H9 (cell line): ENCODE measurements at regions not wholly inside any gene's neighbourhood (a gene's known extent, or its start where the extent isn't known, plus 50 kb on each side); places are given as distances from the start of the nearest gene placed in this dataset.

Experiments used
- DNase-seq: peaks from one replicate; pipeline ENCODE4 v3.0.0-alpha.2; 2017
- H2AFZ ChIP-seq: one replicate; pipeline ENCODE4 v1.6.1; 2013; ENCODE audit warnings: mild to moderate bottlenecking, low read length, control low read depth, moderate library complexity
- H2AK5ac ChIP-seq: 2 replicates; pipeline ENCODE4 v1.6.1; 2013; ENCODE audit warnings: low read length, control low read depth, mixed read lengths; ENCODE audit not compliant: insufficient read length
- H2BK120ac ChIP-seq: one replicate; pipeline ENCODE4 v1.6.1; 2013; ENCODE audit warnings: low read depth, mild to moderate bottlenecking, low read length, control low read depth, inconsistent platforms; ENCODE audit not compliant: poor library complexity, severe bottlenecking
- H2BK12ac ChIP-seq: 2 replicates; pipeline ENCODE4 v1.6.1; 2013; ENCODE audit warnings: low read length, control low read depth, mixed read lengths, low read depth; ENCODE audit not compliant: insufficient read length
- H2BK15ac ChIP-seq: 2 replicates; pipeline ENCODE4 v1.6.1; 2013; ENCODE audit warnings: low read depth, low read length, control low read depth
- H2BK20ac ChIP-seq: one replicate; pipeline ENCODE4 v1.6.1; 2013; ENCODE audit warnings: low read depth, mild to moderate bottlenecking, low read length, control low read depth, inconsistent platforms; ENCODE audit not compliant: poor library complexity, severe bottlenecking
- H2BK5ac ChIP-seq: 2 replicates; pipeline ENCODE4 v1.6.1; 2013; ENCODE audit warnings: low read length, control low read depth, mixed read lengths; ENCODE audit not compliant: insufficient read length
- H3K14ac ChIP-seq: 2 replicates; pipeline ENCODE4 v1.6.1; 2013; ENCODE audit warnings: low read length, control low read depth; ENCODE audit not compliant: insufficient read depth
- H3K18ac ChIP-seq: 2 replicates; pipeline ENCODE4 v1.6.1; 2013; ENCODE audit warnings: low read depth, mild to moderate bottlenecking, mixed read lengths, low read length, control low read depth; ENCODE audit not compliant: insufficient read length
- H3K23ac ChIP-seq: 2 replicates; pipeline ENCODE4 v1.6.1; 2013; ENCODE audit warnings: low read length, control low read depth, mixed read lengths, low read depth; ENCODE audit not compliant: insufficient read length
- H3K23me2 ChIP-seq: 2 replicates; pipeline ENCODE4 v1.6.1; 2013; ENCODE audit warnings: low read depth, mild to moderate bottlenecking, mixed read lengths, low read length, control low read depth; ENCODE audit not compliant: insufficient read length, poor library complexity, severe bottlenecking
- H3K27ac ChIP-seq: 2 replicates; pipeline ENCODE4 v1.5.1; 2013; ENCODE audit warnings: low read length, control low read depth, mixed read lengths, low read depth; ENCODE audit not compliant: insufficient read length
- H3K27me3 ChIP-seq: 2 replicates; pipeline ENCODE4 v1.6.1; 2013; ENCODE audit warnings: low read length, control low read depth, inconsistent platforms; ENCODE audit not compliant: insufficient read depth
- H3K4ac ChIP-seq: 2 replicates; pipeline ENCODE4 v1.6.1; 2013; ENCODE audit warnings: low read depth, mild to moderate bottlenecking, control low read depth, inconsistent platforms, low read length, moderate library complexity
- H3K4me1 ChIP-seq: 2 replicates; pipeline ENCODE4 v1.6.1; 2013; ENCODE audit warnings: low read length, control low read depth, inconsistent platforms; ENCODE audit not compliant: insufficient read depth
- H3K4me2 ChIP-seq: 2 replicates; pipeline ENCODE4 v1.6.1; 2013; ENCODE audit warnings: low read length, control low read depth, mixed read lengths; ENCODE audit not compliant: insufficient read length, insufficient read depth
- H3K56ac ChIP-seq: 2 replicates; pipeline ENCODE4 v1.6.1; 2013; ENCODE audit warnings: low read depth, mild to moderate bottlenecking, mixed read lengths, low read length, control low read depth; ENCODE audit not compliant: insufficient read length
- H3K79me1 ChIP-seq: 2 replicates; pipeline ENCODE4 v1.6.1; 2013; ENCODE audit warnings: low read depth, mild to moderate bottlenecking, moderate library complexity, low read length, control low read depth, inconsistent platforms; ENCODE audit not compliant: insufficient read depth, poor library complexity, severe bottlenecking
- H3K79me2 ChIP-seq: 2 replicates; pipeline ENCODE4 v1.6.1; 2013; ENCODE audit warnings: low read length, control low read depth, inconsistent platforms; ENCODE audit not compliant: insufficient read depth
- H3K9ac ChIP-seq: 2 replicates; pipeline ENCODE4 v1.6.1; 2013; ENCODE audit warnings: low read length, control low read depth, mixed read lengths; ENCODE audit not compliant: insufficient read length; ENCODE audit errors: extremely low read depth
- H3K9me3 ChIP-seq: one replicate; pipeline ENCODE4 v1.6.1; 2013; ENCODE audit warnings: low read depth, low read length, inconsistent platforms; ENCODE audit not compliant: control insufficient read depth
- H3T11ph ChIP-seq: one replicate; pipeline ENCODE4 v1.6.1; 2013; ENCODE audit warnings: mild to moderate bottlenecking, low read length, control low read depth, inconsistent platforms
- H4K20me1 ChIP-seq: one replicate; pipeline ENCODE4 v1.6.1; 2013; ENCODE audit not compliant: control insufficient read depth, insufficient read length, insufficient read depth
- H4K5ac ChIP-seq: 2 replicates; pipeline ENCODE4 v1.6.1; 2013; ENCODE audit warnings: low read depth, mild to moderate bottlenecking, mixed read lengths, low read length, control low read depth; ENCODE audit not compliant: insufficient read length
- H4K8ac ChIP-seq: replicated peaks from 2 replicates; pipeline ENCODE4 v1.6.1; 2013; ENCODE audit warnings: low read length, control low read depth, mixed read lengths, low read depth; ENCODE audit not compliant: insufficient read length
- H4K91ac ChIP-seq: 2 replicates; pipeline ENCODE4 v1.6.1; 2013; ENCODE audit warnings: low read depth, mild to moderate bottlenecking, moderate library complexity, mixed read lengths, low read length, control low read depth; ENCODE audit not compliant: insufficient read length
- H3K27ac Mint-ChIP-seq, 3 experiments: 2 replicates in 2 of 3; 3 replicates in 1 of 3; pipeline ENCODE4 v1.8.0; 2020 to 2021; ENCODE audit warnings: mixed read lengths in 3 of 3, mild to moderate bottlenecking in 1 of 3, moderate library complexity in 1 of 3
- H3K27me3 Mint-ChIP-seq: 2 replicates; pipeline ENCODE4 v1.8.0; 2021; ENCODE audit warnings: low read depth, mild to moderate bottlenecking, moderate library complexity, mixed read lengths
- H3K36me3 Mint-ChIP-seq, 3 experiments: 2 replicates in 2 of 3; 3 replicates in 1 of 3; pipeline ENCODE4 v1.8.0; 2020 to 2021; ENCODE audit warnings: low read depth in 3 of 3, mixed read lengths in 3 of 3; ENCODE audit not compliant: insufficient read depth in 1 of 3
- H3K4me1 Mint-ChIP-seq, 2 experiments: 2 replicates each; pipeline ENCODE4 v1.8.0; 2020; ENCODE audit warnings: mixed read lengths in 2 of 2
- H3K4me3 Mint-ChIP-seq, 2 experiments: 2 replicates in 1 of 2; 3 replicates in 1 of 2; pipeline ENCODE4 v1.8.0; 2020 to 2021; ENCODE audit warnings: mild to moderate bottlenecking in 2 of 2, mixed read lengths in 2 of 2, moderate library complexity in 1 of 2
- H3K9me3 Mint-ChIP-seq, 2 experiments: 2 replicates in 1 of 2; 3 replicates in 1 of 2; pipeline ENCODE4 v1.8.0; 2020; ENCODE audit warnings: mild to moderate bottlenecking in 2 of 2, mixed read lengths in 2 of 2, moderate library complexity in 1 of 2
- WGBS: extraction: QIAGEN DNeasy Blood & Tissue Kit; methylation state at CpG from one replicate; pipeline ENCODE4 v1.1.7; 2013; ENCODE audit warnings: missing lambda C conversion rate, low lambda C conversion rate, mixed read lengths; ENCODE audit not compliant: insufficient read length; ENCODE audit errors: extremely low coverage; 5-methylcytosine and 5-hydroxymethylcytosine counted together
- TF ChIP-seq, protein P1 (sequence below): fragments of 200-600 bp; sonication (generic); conservative IDR thresholded peaks from 3 replicates; pipeline ENCODE4 v1.8.0; 2021; ENCODE audit warnings: antibody characterized with exemption, mild to moderate bottlenecking

GRCh38 chr5:44675296-44675695, 133.5 kb upstream of the MRPS30 start:
- TF ChIP-seq, protein P1, sequence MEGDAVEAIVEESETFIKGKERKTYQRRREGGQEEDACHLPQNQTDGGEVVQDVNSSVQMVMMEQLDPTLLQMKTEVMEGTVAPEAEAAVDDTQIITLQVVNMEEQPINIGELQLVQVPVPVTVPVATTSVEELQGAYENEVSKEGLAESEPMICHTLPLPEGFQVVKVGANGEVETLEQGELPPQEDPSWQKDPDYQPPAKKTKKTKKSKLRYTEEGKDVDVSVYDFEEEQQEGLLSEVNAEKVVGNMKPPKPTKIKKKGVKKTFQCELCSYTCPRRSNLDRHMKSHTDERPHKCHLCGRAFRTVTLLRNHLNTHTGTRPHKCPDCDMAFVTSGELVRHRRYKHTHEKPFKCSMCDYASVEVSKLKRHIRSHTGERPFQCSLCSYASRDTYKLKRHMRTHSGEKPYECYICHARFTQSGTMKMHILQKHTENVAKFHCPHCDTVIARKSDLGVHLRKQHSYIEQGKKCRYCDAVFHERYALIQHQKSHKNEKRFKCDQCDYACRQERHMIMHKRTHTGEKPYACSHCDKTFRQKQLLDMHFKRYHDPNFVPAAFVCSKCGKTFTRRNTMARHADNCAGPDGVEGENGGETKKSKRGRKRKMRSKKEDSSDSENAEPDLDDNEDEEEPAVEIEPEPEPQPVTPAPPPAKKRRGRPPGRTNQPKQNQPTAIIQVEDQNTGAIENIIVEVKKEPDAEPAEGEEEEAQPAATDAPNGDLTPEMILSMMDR: no peak
- H2BK12ac ChIP-seq: no peak overlapping the region
- no peak overlapping the region for H3K27ac ChIP-seq
- H2BK20ac ChIP-seq: no peak overlapping the region
- no peak overlapping the region for H3K23ac ChIP-seq
- Mint-ChIP-seq H3K27me3 (no peaks in the 10 kb centered on the region), H3K9me3 (peaks cover 0 to 5% of the 10 kb centered on the region in 2 experiments; a peak in 3 of 5 replicates), H3K27ac (no peak overlapping the region), H3K4me1 (0 out of 4 replicates have a peak, but pooled peaks cover 0 to 3% of the 10 kb centered on the region in 2 experiments), H3K4me3 (no peak overlapping the region), H3K36me3 (no peaks in the 10 kb centered on the region)
- no peak overlapping the region for H3K9ac ChIP-seq
- H3K4ac ChIP-seq: no peak overlapping the region
- H4K5ac ChIP-seq: no peak overlapping the region
- no peak overlapping the region for H3K4me2 ChIP-seq
- H2BK120ac ChIP-seq: no peak overlapping the region
- no peak overlapping the region for H3K56ac ChIP-seq
- H2BK15ac ChIP-seq: no peak overlapping the region
- H3K18ac ChIP-seq: no peak overlapping the region
- H2AFZ ChIP-seq: no peak overlapping the region
- H3K79me1 ChIP-seq: no peaks in the 10 kb centered on the region
- no peaks in the 10 kb centered on the region for H3K27me3 ChIP-seq
- WGBS: no CpG with 5 or more reads among the region's 5 CpGs
- DNase-seq: no peak
- H3K79me2 ChIP-seq: no peaks in the 10 kb centered on the region
- no peak overlapping the region for H2BK5ac ChIP-seq
- no peaks in the 10 kb centered on the region for H3K4me1 ChIP-seq
- H3K23me2 ChIP-seq: no peaks in the 10 kb centered on the region
- no peak overlapping the region for H3T11ph ChIP-seq
- no peak overlapping the region for H3K14ac ChIP-seq
- H3K9me3 ChIP-seq: no peaks in the 10 kb centered on the region
- no peaks in the 10 kb centered on the region for H4K20me1 ChIP-seq
- H4K8ac ChIP-seq: no peak overlapping the region
- no peak overlapping the region for H4K91ac ChIP-seq
- no peak overlapping the region for H2AK5ac ChIP-seq
